ENCODE measurements at regions not wholly inside any gene's neighbourhood (a gene's known extent, or its start where the extent isn't known, plus 50 kb on each side); places are given as distances from the start of the nearest gene placed in this dataset.

GRCh38 chr11:106167085-106167484 is 89.6 kb downstream of the AASDHPPT start:
- TF ChIP-seq ZNF518A (tag by site-specific recombination; conservative IDR thresholded peaks at IDR 0.05; ENCODE audit: low read depth) (no peak), ZNF664 (tag by site-specific recombination; IDR thresholded peaks at IDR 0.05) (no peak), ZNF776 (tag by site-specific recombination; IDR thresholded peaks at IDR 0.05; ENCODE audit: borderline replicate concordance) (no peak), BCL11A (tag by site-specific recombination; IDR thresholded peaks at IDR 0.05; ENCODE audit: low read depth) (no peak)
- TF ChIP-seq, protein P1, sequence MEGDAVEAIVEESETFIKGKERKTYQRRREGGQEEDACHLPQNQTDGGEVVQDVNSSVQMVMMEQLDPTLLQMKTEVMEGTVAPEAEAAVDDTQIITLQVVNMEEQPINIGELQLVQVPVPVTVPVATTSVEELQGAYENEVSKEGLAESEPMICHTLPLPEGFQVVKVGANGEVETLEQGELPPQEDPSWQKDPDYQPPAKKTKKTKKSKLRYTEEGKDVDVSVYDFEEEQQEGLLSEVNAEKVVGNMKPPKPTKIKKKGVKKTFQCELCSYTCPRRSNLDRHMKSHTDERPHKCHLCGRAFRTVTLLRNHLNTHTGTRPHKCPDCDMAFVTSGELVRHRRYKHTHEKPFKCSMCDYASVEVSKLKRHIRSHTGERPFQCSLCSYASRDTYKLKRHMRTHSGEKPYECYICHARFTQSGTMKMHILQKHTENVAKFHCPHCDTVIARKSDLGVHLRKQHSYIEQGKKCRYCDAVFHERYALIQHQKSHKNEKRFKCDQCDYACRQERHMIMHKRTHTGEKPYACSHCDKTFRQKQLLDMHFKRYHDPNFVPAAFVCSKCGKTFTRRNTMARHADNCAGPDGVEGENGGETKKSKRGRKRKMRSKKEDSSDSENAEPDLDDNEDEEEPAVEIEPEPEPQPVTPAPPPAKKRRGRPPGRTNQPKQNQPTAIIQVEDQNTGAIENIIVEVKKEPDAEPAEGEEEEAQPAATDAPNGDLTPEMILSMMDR (tag by site-specific recombination; IDR thresholded peaks at IDR 0.05), result no peak
- TF ChIP-seq, protein P2, sequence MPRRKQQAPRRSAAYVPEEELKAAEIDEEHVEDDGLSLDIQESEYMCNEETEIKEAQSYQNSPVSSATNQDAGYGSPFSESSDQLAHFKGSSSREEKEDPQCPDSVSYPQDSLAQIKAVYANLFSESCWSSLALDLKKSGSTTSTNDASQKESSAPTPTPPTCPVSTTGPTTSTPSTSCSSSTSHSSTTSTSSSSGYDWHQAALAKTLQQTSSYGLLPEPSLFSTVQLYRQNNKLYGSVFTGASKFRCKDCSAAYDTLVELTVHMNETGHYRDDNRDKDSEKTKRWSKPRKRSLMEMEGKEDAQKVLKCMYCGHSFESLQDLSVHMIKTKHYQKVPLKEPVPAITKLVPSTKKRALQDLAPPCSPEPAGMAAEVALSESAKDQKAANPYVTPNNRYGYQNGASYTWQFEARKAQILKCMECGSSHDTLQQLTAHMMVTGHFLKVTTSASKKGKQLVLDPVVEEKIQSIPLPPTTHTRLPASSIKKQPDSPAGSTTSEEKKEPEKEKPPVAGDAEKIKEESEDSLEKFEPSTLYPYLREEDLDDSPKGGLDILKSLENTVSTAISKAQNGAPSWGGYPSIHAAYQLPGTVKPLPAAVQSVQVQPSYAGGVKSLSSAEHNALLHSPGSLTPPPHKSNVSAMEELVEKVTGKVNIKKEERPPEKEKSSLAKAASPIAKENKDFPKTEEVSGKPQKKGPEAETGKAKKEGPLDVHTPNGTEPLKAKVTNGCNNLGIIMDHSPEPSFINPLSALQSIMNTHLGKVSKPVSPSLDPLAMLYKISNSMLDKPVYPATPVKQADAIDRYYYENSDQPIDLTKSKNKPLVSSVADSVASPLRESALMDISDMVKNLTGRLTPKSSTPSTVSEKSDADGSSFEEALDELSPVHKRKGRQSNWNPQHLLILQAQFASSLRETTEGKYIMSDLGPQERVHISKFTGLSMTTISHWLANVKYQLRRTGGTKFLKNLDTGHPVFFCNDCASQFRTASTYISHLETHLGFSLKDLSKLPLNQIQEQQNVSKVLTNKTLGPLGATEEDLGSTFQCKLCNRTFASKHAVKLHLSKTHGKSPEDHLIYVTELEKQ (tag by site-specific recombination; IDR thresholded peaks at IDR 0.05; ENCODE audit: borderline replicate concordance), result no peak

Data from HEK293 (cell line).